OCI-LY1 (cell line): ENCODE measurements at regions not wholly inside any gene's neighbourhood (a gene's known extent, or its start where the extent isn't known, plus 50 kb on each side); places are given as distances from the start of the nearest gene placed in this dataset.
A peak's percentile ranks its signal among the peaks of the same experiment; 100 is the strongest.

Experiments used
- H2AFZ ChIP-seq: fragments of 200-600 bp; sonication (generic), shearing (Covaris generic); 2 replicates; pipeline ENCODE4 v1.6.0; 2014; ENCODE audit warnings: antibody characterized with exemption, mild to moderate bottlenecking, low read length
- H3F3A ChIP-seq: fragments of 200-600 bp; sonication (generic), shearing (Covaris generic); 2 replicates; pipeline ENCODE4 v1.6.0; 2014; ENCODE audit warnings: mild to moderate bottlenecking, antibody characterized with exemption, low read length, moderate library complexity; ENCODE audit not compliant: insufficient read depth
- H3K27ac ChIP-seq: fragments of 200-600 bp; sonication (generic); 2 replicates; pipeline ENCODE4 v1.5.1; 2014; ENCODE audit warnings: low read length, mixed run types, mild to moderate bottlenecking, low read depth; ENCODE audit not compliant: poor library complexity, severe bottlenecking
- H3K27me3 ChIP-seq: fragments of 200-600 bp; sonication (generic); 2 replicates; pipeline ENCODE4 v1.6.0; 2014; ENCODE audit warnings: antibody characterized with exemption, mild to moderate bottlenecking, low read length, moderate library complexity; ENCODE audit not compliant: insufficient read depth
- H3K36me3 ChIP-seq: fragments of 200-600 bp; sonication (generic); 2 replicates; pipeline ENCODE4 v1.6.1; 2014; ENCODE audit warnings: mild to moderate bottlenecking, antibody characterized with exemption, low read length, moderate library complexity, mixed read lengths; ENCODE audit not compliant: insufficient read depth
- H3K4me1 ChIP-seq: fragments of 200-600 bp; sonication (generic); 2 replicates; pipeline ENCODE4 v1.5.1; 2014; ENCODE audit warnings: mild to moderate bottlenecking, low read length, moderate library complexity; ENCODE audit not compliant: insufficient read depth, severe bottlenecking
- H3K4me2 ChIP-seq: fragments of 200-600 bp; sonication (generic), shearing (Covaris generic); 2 replicates; pipeline ENCODE4 v1.6.1; 2014; ENCODE audit warnings: low read length
- H3K4me3 ChIP-seq: fragments of 200-600 bp; sonication (generic); 2 replicates; pipeline ENCODE4 v1.5.1; 2014; ENCODE audit warnings: low read length, low read depth, mild to moderate bottlenecking, mixed read lengths; ENCODE audit not compliant: poor library complexity, severe bottlenecking
- H3K79me2 ChIP-seq: fragments of 200-600 bp; shearing (Covaris generic); 2 replicates; pipeline ENCODE4 v1.6.1; 2016; ENCODE audit warnings: mixed run types, low read length, mixed read lengths; ENCODE audit not compliant: insufficient read depth
- H3K9ac ChIP-seq: fragments of 200-600 bp; sonication (generic), shearing (Covaris generic); 2 replicates; pipeline ENCODE4 v1.6.1; 2014; ENCODE audit warnings: mild to moderate bottlenecking, low read length, mixed read lengths
- H3K9me2 ChIP-seq: fragments of 200-600 bp; sonication (generic), shearing (Covaris generic); 2 replicates; pipeline ENCODE4 v1.6.1; 2014; ENCODE audit warnings: low read depth, mild to moderate bottlenecking, low read length, mixed read lengths
- H3K9me3 ChIP-seq: fragments of 200-600 bp; shearing (Covaris generic); 2 replicates; pipeline ENCODE4 v1.6.1; 2014; ENCODE audit warnings: low read length, mixed read lengths
- H4K20me1 ChIP-seq: fragments of 200-600 bp; sonication (generic), shearing (Covaris generic); 2 replicates; pipeline ENCODE4 v1.6.0; 2016; ENCODE audit warnings: mild to moderate bottlenecking, low read length; ENCODE audit not compliant: insufficient read depth
- CTCF ChIP-seq: fragments of 200-600 bp; sonication (generic), shearing (Covaris generic); IDR thresholded peaks from 2 replicates; pipeline ENCODE4 v1.5.1; 2017; ENCODE audit warnings: mild to moderate bottlenecking, antibody characterized with exemption, low read length, moderate library complexity, mixed read lengths
- EZH2 ChIP-seq: fragments of 200-600 bp; sonication (generic), shearing (Covaris generic); IDR thresholded peaks from 2 replicates; pipeline ENCODE4 v1.8.0; 2017; ENCODE audit warnings: borderline replicate concordance, mixed run types, mild to moderate bottlenecking, antibody characterized with exemption, low read length, moderate library complexity, mixed read lengths

DNA sequence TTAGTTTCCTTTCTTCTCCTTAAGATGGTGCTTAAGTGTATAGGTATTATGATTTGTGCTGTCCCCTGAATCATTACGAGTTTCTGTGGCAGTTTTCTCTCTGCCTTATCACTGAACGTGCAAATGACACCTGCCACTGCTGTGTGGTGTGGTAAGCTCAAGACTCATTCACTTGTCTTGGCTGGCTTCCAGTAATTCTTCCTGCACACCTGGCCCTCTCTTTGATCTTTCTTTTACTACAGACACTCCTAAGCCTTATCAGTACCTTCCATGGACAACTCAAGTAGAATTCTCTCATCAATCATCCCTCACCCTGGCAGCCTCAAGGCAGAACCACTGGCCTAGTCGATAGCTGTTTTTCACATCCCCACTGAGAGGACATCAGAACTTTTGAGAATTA is 82.6 kb upstream of the ADAMTS19 start:
- Histone ChIP-seq H4K20me1 (no peaks in the 10 kb centered on the region), H3K9me2 (no peaks in the 10 kb centered on the region), H3K9ac (no peak overlapping the region), H3K4me2 (peak overlapping the region; percentile 24; the same call in 1 of the 2 replicates), H3K79me2 (no peaks in the 10 kb centered on the region), H2AFZ (no peak overlapping the region), H3K27ac (peak overlapping the region; percentile 79), H3K4me1 (peaks cover 49% of the 10 kb centered on the region), H3F3A (peaks cover 4% of the 10 kb centered on the region; the same call in 1 of the 2 replicates), H3K27me3 (no peaks in the 10 kb centered on the region), H3K9me3 (no peaks in the 10 kb centered on the region), H3K4me3 (no peak overlapping the region), H3K36me3 (no peaks in the 10 kb centered on the region)
- TF ChIP-seq EZH2, result no peak
- TF ChIP-seq CTCF, result no peak

GRCh38 chr5:129378961-129379360 is 81.1 kb upstream of the ADAMTS19 start:
- Histone ChIP-seq H3K36me3 (no peaks in the 10 kb centered on the region), H3K9ac (no peak overlapping the region), H3K79me2 (no peaks in the 10 kb centered on the region), H3K9me2 (no peaks in the 10 kb centered on the region), H4K20me1 (no peaks in the 10 kb centered on the region), H3K4me2 (peak overlapping the region; percentile 20; the same call in 1 of the 2 replicates), H2AFZ (no peak overlapping the region), H3K9me3 (no peaks in the 10 kb centered on the region), H3F3A (peaks cover 4% of the 10 kb centered on the region; the same call in 1 of the 2 replicates), H3K27me3 (no peaks in the 10 kb centered on the region), H3K4me1 (peaks cover 58% of the 10 kb centered on the region), H3K27ac (peak overlapping the region; percentile 79), H3K4me3 (no peak overlapping the region)
- no peak for TF ChIP-seq CTCF
- no peak for TF ChIP-seq EZH2

GRCh38 chr5:129379406-129379805 is 80.7 kb upstream of the ADAMTS19 start:
- Histone ChIP-seq H3K27ac (peak overlapping the region; percentile 79), H3K9ac (no peak overlapping the region; the same call in 1 of the 2 replicates), H3K4me3 (no peak overlapping the region), H3K9me3 (no peaks in the 10 kb centered on the region), H3K9me2 (no peaks in the 10 kb centered on the region), H3K27me3 (no peaks in the 10 kb centered on the region), H2AFZ (no peak overlapping the region), H3K4me2 (peak overlapping the region; percentile 20; the same call in 1 of the 2 replicates), H4K20me1 (no peaks in the 10 kb centered on the region), H3K36me3 (no peaks in the 10 kb centered on the region), H3K79me2 (no peaks in the 10 kb centered on the region), H3K4me1 (peaks cover 58% of the 10 kb centered on the region), H3F3A (peaks cover 4% of the 10 kb centered on the region; the same call in 1 of the 2 replicates)
- TF ChIP-seq EZH2, result no peak
- no peak for TF ChIP-seq CTCF
